SK-N-SH (cell line): ENCODE measurements at regions not wholly inside any gene's neighbourhood (a gene's known extent, or its start where the extent isn't known, plus 50 kb on each side); places are given as distances from the start of the nearest gene placed in this dataset.
A peak's percentile ranks its signal among the peaks of the same experiment; 100 is the strongest.

Experiments
- CTCF ChIA-PET: fragments of 300-600, 350-600 bp; formaldehyde crosslinking; extraction: SDS; loops from one replicate; lab custom pipeline; 2021; lab: Yijun Ruan, JAX
- POLR2A ChIA-PET: fragments of 350-600 bp; sonication (Branson Sonifier 250); formaldehyde crosslinking; extraction: SDS; loops from one replicate; lab custom pipeline; 2020; ENCODE audit warnings: antibody characterized with exemption, inconsistent platforms; lab: Yijun Ruan, JAX
- DNase-seq: peaks from one replicate; pipeline ENCODE4 v3.0.0; 2012
- H2AFZ ChIP-seq: fragments of 200-600 bp; sonication (generic); 2 replicates; pipeline ENCODE4 v1.8.1; 2016; ENCODE audit warnings: antibody characterized with exemption, mild to moderate bottlenecking, low read depth
- H3F3A ChIP-seq: fragments of 200-600 bp; sonication (generic); replicated peaks from 2 replicates; pipeline ENCODE3; 2016; ENCODE audit warnings: antibody characterized with exemption, mild to moderate bottlenecking; ENCODE audit not compliant: insufficient read depth
- H3K27ac ChIP-seq, 2 experiments: fragments of 200-500 bp in 1 of 2; fragments of 200-600 bp in 1 of 2; sonication (Bioruptor generic) in 1 of 2; sonication (generic), shearing (Covaris generic) in 1 of 2; 2 replicates each; pipeline versions ENCODE4 v1.5.1 to v1.6.1; 2014 to 2016; ENCODE audit warnings: low read depth in 2 of 2, inconsistent platforms in 1 of 2, low read length in 1 of 2, mild to moderate bottlenecking in 1 of 2, mixed read lengths in 1 of 2
- H3K27me3 ChIP-seq: fragments of 200-600 bp; sonication (generic), shearing (Covaris generic); 2 replicates; pipeline ENCODE4 v1.6.1; 2016; ENCODE audit warnings: mixed run types; ENCODE audit not compliant: insufficient read depth
- H3K36me3 ChIP-seq, 2 experiments: fragments of 200-500 bp in 1 of 2; fragments of 200-600 bp in 1 of 2; sonication (Bioruptor generic) in 1 of 2; sonication (generic) in 1 of 2; replicated peaks in 1 of 2; 2 replicates each; pipeline versions ENCODE3 to v1.5.1; 2014 to 2016; ENCODE audit warnings: low read length in 1 of 2, mild to moderate bottlenecking in 1 of 2; ENCODE audit not compliant: insufficient read depth in 2 of 2, control insufficient read depth in 1 of 2
- H3K4me1 ChIP-seq, 2 experiments: fragments of 200-500 bp in 1 of 2; fragments of 200-600 bp in 1 of 2; sonication (Bioruptor generic) in 1 of 2; sonication (generic), shearing (Covaris generic) in 1 of 2; 2 replicates each; pipeline versions ENCODE4 v1.5.1 to v1.6.1; 2014 to 2016; ENCODE audit warnings: low read depth in 1 of 2, low read length in 1 of 2, mixed run types in 1 of 2; ENCODE audit not compliant: insufficient read depth in 2 of 2, control insufficient read depth in 1 of 2
- H3K4me2 ChIP-seq: fragments of 200-600 bp; sonication (generic), shearing (Covaris generic); 2 replicates; pipeline ENCODE4 v1.6.1; 2017; ENCODE audit warnings: mixed run types
- H3K4me3 ChIP-seq, 2 experiments: fragments of 200-500 bp in 1 of 2; fragments of 200-600 bp in 1 of 2; sonication (Bioruptor generic) in 1 of 2; sonication (generic), shearing (Covaris generic) in 1 of 2; 2 replicates each; pipeline versions ENCODE4 v1.5.1 to v1.8.1; 2014 to 2016; ENCODE audit warnings: low read depth in 2 of 2, inconsistent platforms in 1 of 2, low read length in 1 of 2, mild to moderate bottlenecking in 1 of 2, mixed read lengths in 1 of 2, moderate library complexity in 1 of 2
- H3K79me2 ChIP-seq: fragments of 200-600 bp; sonication (generic); 2 replicates; pipeline ENCODE4 v1.8.1; 2017; ENCODE audit warnings: mild to moderate bottlenecking; ENCODE audit not compliant: insufficient read depth
- H3K9ac ChIP-seq: fragments of 200-600 bp; sonication (generic); 2 replicates; pipeline ENCODE4 v1.6.1; 2017; ENCODE audit warnings: mixed run types
- H3K9me2 ChIP-seq: fragments of 200-600 bp; sonication (generic); 2 replicates; pipeline ENCODE4 v1.6.1; 2017; ENCODE audit warnings: mixed run types
- H3K9me3 ChIP-seq: fragments of 200-600 bp; sonication (generic); 2 replicates; pipeline ENCODE4 v1.6.1; 2017; ENCODE audit warnings: mixed run types, mild to moderate bottlenecking, moderate library complexity
- H4K20me1 ChIP-seq: fragments of 200-600 bp; sonication (generic); 2 replicates; pipeline ENCODE4 v1.6.1; 2017; ENCODE audit warnings: mild to moderate bottlenecking, mixed run types; ENCODE audit not compliant: insufficient read depth
- CHD2 ChIP-seq: fragments of 150-350 bp; IDR thresholded peaks from 2 replicates; pipeline ENCODE4 v1.6.1; 2018; ENCODE audit warnings: low read length; ENCODE audit not compliant: partially characterized antibody
- CTCF ChIP-seq: fragments of 200-600 bp; sonication (generic); IDR thresholded peaks from 2 replicates; pipeline ENCODE4 v1.6.1; 2017; ENCODE audit warnings: antibody characterized with exemption, mild to moderate bottlenecking, moderate library complexity
- ELF1 ChIP-seq: IDR thresholded peaks from 2 replicates; pipeline ENCODE4 v1.4.0; 2012
- FOXM1 ChIP-seq: IDR thresholded peaks from 2 replicates; pipeline ENCODE4 v1.4.0; 2012; ENCODE audit warnings: low read depth, mild to moderate bottlenecking
- JUND ChIP-seq: IDR thresholded peaks from 2 replicates; pipeline ENCODE4 v1.4.0; 2012
- MAX ChIP-seq: IDR thresholded peaks from 2 replicates; pipeline ENCODE4 v1.4.0; 2012; ENCODE audit warnings: low read depth
- MEF2A ChIP-seq: IDR thresholded peaks from 2 replicates; pipeline ENCODE4 v1.4.0; 2012; ENCODE audit warnings: low read depth, borderline replicate concordance
- MXI1 ChIP-seq: IDR thresholded peaks from 2 replicates; pipeline ENCODE4 v1.6.1; 2012; ENCODE audit warnings: mild to moderate bottlenecking, low read depth, low read length, improper control_type of control experiment
- NFIC ChIP-seq: IDR thresholded peaks from 2 replicates; pipeline ENCODE4 v1.4.0; 2012; ENCODE audit warnings: borderline replicate concordance
- RAD21 ChIP-seq: IDR thresholded peaks from 2 replicates; pipeline ENCODE4 v1.6.1; 2012; ENCODE audit warnings: mild to moderate bottlenecking, low read length
- RCOR1 ChIP-seq: fragments of 150-350 bp; IDR thresholded peaks from 2 replicates; pipeline ENCODE4 v1.6.1; 2017; ENCODE audit warnings: antibody characterized with exemption, low read length
- REST ChIP-seq: IDR thresholded peaks from 2 replicates; pipeline ENCODE4 v1.6.1; 2012; ENCODE audit warnings: mild to moderate bottlenecking, low read depth, low read length, moderate library complexity
- RFX5 ChIP-seq: IDR thresholded peaks from 2 replicates; pipeline ENCODE4 v1.6.1; 2012; ENCODE audit warnings: mild to moderate bottlenecking, improper control_type of control experiment, low read length
- RXRA ChIP-seq: IDR thresholded peaks from 2 replicates; pipeline ENCODE4 v1.4.0; 2012; ENCODE audit warnings: low read depth, mild to moderate bottlenecking, borderline replicate concordance
- WGBS: methylation state at CpG from one replicate; pipeline ENCODE4 v1.1.6; 2017; ENCODE audit warnings: low lambda C conversion rate; 5-methylcytosine and 5-hydroxymethylcytosine counted together
- TF ChIP-seq, protein P1 (sequence below): IDR thresholded peaks from 2 replicates; pipeline ENCODE4; 2012
- TF ChIP-seq, protein P2 (sequence below): IDR thresholded peaks from 2 replicates; pipeline ENCODE4 v1.4.0; 2012; ENCODE audit warnings: low read depth, borderline replicate concordance

GRCh38 chr3:178155521-178155920 lies 380.7 kb upstream of the KCNMB2 start:
- Histone ChIP-seq H3K9me2 (no peaks in the 10 kb centered on the region), H3K36me3 (no peaks in the 10 kb centered on the region), H3K79me2 (no peaks in the 10 kb centered on the region), H3K27me3 (no peaks in the 10 kb centered on the region), H3K27ac (no peak overlapping the region), H3K4me3 (no peak overlapping the region), H3F3A (no peaks in the 10 kb centered on the region), H3K9me3 (no peaks in the 10 kb centered on the region), H2AFZ (no peak overlapping the region), H3K4me2 (no peak overlapping the region), H3K4me1 (no peaks in the 10 kb centered on the region), H4K20me1 (no peaks in the 10 kb centered on the region)
- 96% methylated on average over 2 of the region's 2 CpGs for WGBS
- ChIA-PET POLR2A (no interaction called here), CTCF (no interaction called here)
- DNase-seq = no peak
- TF ChIP-seq CTCF (0 out of 2 replicates have a peak, but pooled peaks have one; percentile 13), RAD21 (peak; percentile 38), RFX5 (no peak)
- TF ChIP-seq, all 33 proteins: peak for 2
- H3K9ac ChIP-seq = no peak overlapping the region

GRCh38 chr3:178156301-178156700 lies 379.9 kb upstream of the KCNMB2 start:
- ChIA-PET POLR2A (no interaction called here), CTCF (no interaction called here)
- no peaks in the 10 kb centered on the region for H3K9me2 ChIP-seq
- TF ChIP-seq, protein P1, sequence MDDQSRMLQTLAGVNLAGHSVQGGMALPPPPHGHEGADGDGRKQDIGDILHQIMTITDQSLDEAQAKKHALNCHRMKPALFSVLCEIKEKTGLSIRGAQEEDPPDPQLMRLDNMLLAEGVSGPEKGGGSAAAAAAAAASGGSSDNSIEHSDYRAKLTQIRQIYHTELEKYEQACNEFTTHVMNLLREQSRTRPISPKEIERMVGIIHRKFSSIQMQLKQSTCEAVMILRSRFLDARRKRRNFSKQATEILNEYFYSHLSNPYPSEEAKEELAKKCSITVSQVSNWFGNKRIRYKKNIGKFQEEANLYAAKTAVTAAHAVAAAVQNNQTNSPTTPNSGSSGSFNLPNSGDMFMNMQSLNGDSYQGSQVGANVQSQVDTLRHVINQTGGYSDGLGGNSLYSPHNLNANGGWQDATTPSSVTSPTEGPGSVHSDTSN = no peak
- TF ChIP-seq REST (no peak), MEF2A (no peak), ELF1 (no peak), MXI1 (no peak), NFIC (no peak), RXRA (no peak), MAX (no peak), RCOR1 (no peak), FOXM1 (no peak), CHD2 (no peak), JUND (no peak)
- TF ChIP-seq, protein P2, sequence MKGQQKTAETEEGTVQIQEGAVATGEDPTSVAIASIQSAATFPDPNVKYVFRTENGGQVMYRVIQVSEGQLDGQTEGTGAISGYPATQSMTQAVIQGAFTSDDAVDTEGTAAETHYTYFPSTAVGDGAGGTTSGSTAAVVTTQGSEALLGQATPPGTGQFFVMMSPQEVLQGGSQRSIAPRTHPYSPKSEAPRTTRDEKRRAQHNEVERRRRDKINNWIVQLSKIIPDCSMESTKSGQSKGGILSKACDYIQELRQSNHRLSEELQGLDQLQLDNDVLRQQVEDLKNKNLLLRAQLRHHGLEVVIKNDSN = no peak
- no peaks in the 10 kb centered on the region for H3K9me3 ChIP-seq
- H3K9ac ChIP-seq = no peak overlapping the region
- H3K36me3 ChIP-seq = no peaks in the 10 kb centered on the region
- H3K4me1 ChIP-seq = no peaks in the 10 kb centered on the region
- WGBS = 73% methylated on average over 4 of the region's 4 CpGs
- H3K27ac ChIP-seq = no peak overlapping the region
- no peak overlapping the region for H2AFZ ChIP-seq
- no peak overlapping the region for H3K4me2 ChIP-seq
- no peaks in the 10 kb centered on the region for H3K79me2 ChIP-seq
- H4K20me1 ChIP-seq = no peaks in the 10 kb centered on the region
- H3K4me3 ChIP-seq = no peak overlapping the region
- H3F3A ChIP-seq = no peaks in the 10 kb centered on the region
- no peak for DNase-seq
- H3K27me3 ChIP-seq = no peaks in the 10 kb centered on the region
